WERI-Rb-1 (cell line): ENCODE measurements at regions not wholly inside any gene's neighbourhood (a gene's known extent, or its start where the extent isn't known, plus 50 kb on each side); places are given as distances from the start of the nearest gene placed in this dataset.
"Not testable (repeated sequence)": the region's sequence is repeated elsewhere in the genome, so short reads cannot be mapped to it uniquely, and the experiment has no call there.

Source experiments
- DNase-seq: peaks from one replicate; pipeline ENCODE4 v3.0.0-alpha.2; 2020
- H3K27ac ChIP-seq: fragments of 250-450 bp; sonication (Bioruptor Pico); 2 replicates; pipeline ENCODE4 v1.5.1; 2020; ENCODE audit warnings: mild to moderate bottlenecking, moderate library complexity
- H3K27me3 ChIP-seq: fragments of 250-450 bp; sonication (Bioruptor Pico); 2 replicates; pipeline ENCODE4 v1.5.1; 2021; ENCODE audit warnings: mild to moderate bottlenecking, low read depth, moderate library complexity; ENCODE audit not compliant: insufficient read depth, severe bottlenecking
- H3K36me3 ChIP-seq: fragments of 250-450 bp; sonication (Bioruptor Pico); 2 replicates; pipeline ENCODE4 v1.5.1; 2020; ENCODE audit warnings: mild to moderate bottlenecking, moderate library complexity
- H3K4me3 ChIP-seq: 2 replicates; pipeline ENCODE4 v1.5.1; 2011; ENCODE audit warnings: low read depth, mild to moderate bottlenecking, control low read depth, low read length
- H3K9me3 ChIP-seq: fragments of 250-450 bp; sonication (Bioruptor Pico); 2 replicates; pipeline ENCODE4 v1.5.1; 2021; ENCODE audit warnings: mild to moderate bottlenecking, moderate library complexity; ENCODE audit not compliant: severe bottlenecking
- CTCF ChIP-seq: IDR thresholded peaks from 2 replicates; pipeline ENCODE4 v1.5.1; 2011; ENCODE audit warnings: low read depth, mild to moderate bottlenecking, control low read depth, inconsistent platforms, low read length

GRCh38 chr22:49458708-49459099, 369.0 kb downstream of the BRD1 start:
- H3K27me3 ChIP-seq: no peaks in the 10 kb centered on the region
- no peak for DNase-seq
- no peak for TF ChIP-seq CTCF
- H3K4me3 ChIP-seq: no peak overlapping the region
- H3K27ac ChIP-seq: no peak overlapping the region
- H3K9me3 ChIP-seq: no peaks in the 10 kb centered on the region
- H3K36me3 ChIP-seq: no peaks in the 10 kb centered on the region

- Histone ChIP-seq H3K27ac (no peak overlapping the region), H3K36me3 (no peaks in the 10 kb centered on the region), H3K9me3 (no peaks in the 10 kb centered on the region), H3K4me3 (no peak overlapping the region), H3K27me3 (no peaks in the 10 kb centered on the region)
- DNase-seq: no peak
- no peak for TF ChIP-seq CTCF
Measured at GRCh38 chr22:49457946-49458707, 369.5 kb downstream of the BRD1 start.

DNA sequence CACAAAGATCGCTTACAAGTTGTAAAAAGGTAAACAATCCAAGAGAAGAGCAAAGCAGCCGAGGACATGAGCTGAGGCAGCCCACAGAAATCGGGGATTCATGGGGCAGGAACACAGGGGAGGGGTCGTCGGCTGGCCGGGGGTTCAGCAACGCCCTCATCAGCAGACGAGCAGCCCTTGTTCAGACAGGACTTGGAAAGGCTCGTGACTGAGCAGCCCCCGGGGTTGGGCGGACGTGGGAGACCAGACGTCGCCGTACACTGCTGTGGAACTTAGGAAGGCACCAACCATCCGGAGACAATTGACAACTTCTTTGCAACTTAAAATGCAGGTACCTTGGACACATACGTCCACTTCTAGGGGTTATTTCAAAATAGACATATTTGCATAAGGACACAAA, 370.5 kb downstream of the BRD1 start:
- Histone ChIP-seq H3K9me3 (no peaks in the 10 kb centered on the region), H3K27me3 (no peaks in the 10 kb centered on the region), H3K27ac (no peak overlapping the region), H3K36me3 (no peaks in the 10 kb centered on the region), H3K4me3 (no peak overlapping the region)
- DNase-seq: no peak
- no peak for TF ChIP-seq CTCF

DNA sequence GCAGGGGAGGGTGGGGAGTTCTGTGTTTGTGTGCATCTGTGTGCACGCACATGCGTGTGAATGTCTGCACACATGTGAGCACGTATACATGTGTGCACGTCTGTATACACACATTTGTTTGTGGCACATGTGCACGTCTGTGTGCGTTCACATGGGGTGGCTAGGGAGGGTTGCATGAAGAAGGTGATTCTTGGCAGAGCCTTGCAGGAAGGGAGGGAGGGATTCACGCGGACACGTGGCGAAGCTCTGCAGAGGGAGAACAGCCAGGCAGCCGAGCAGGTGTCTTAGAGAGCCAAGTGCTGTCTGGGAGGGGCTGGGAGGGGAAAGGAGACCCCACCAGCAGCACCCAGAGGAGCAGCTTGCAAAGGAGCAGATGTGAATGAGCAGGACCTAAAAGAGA, 372.1 kb downstream of the BRD1 start:
- H3K27ac ChIP-seq: no peak overlapping the region
- no peak for TF ChIP-seq CTCF
- no peak overlapping the region for H3K4me3 ChIP-seq
- no peaks in the 10 kb centered on the region for H3K27me3 ChIP-seq
- no peaks in the 10 kb centered on the region for H3K36me3 ChIP-seq
- H3K9me3 ChIP-seq: no peaks in the 10 kb centered on the region
- no peak for DNase-seq

DNA sequence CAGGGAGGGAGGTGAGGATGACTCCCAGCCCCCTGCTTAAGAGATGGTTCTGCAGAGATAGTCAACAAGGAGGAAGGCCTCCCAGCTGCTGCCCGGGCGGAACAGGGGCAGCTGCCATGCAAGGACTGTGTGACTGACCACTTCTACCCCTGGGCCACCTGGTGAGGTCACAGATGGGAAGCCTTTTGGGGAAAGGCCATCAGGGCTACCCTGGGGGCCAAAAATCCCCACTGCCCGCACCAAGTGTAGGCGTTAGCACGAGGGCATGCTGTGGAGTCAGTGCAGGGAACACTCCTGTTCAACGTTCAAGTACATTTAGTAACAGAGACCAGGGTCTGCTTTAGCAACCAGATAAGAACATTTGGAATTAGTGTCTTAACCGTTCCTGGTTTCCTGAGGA, 372.9 kb downstream of the BRD1 start:
- DNase-seq: no peak
- H3K27me3 ChIP-seq: no peaks in the 10 kb centered on the region
- H3K9me3 ChIP-seq: no peaks in the 10 kb centered on the region
- no peak for TF ChIP-seq CTCF
- H3K36me3 ChIP-seq: no peaks in the 10 kb centered on the region
- no peak overlapping the region for H3K4me3 ChIP-seq
- no peak overlapping the region for H3K27ac ChIP-seq

DNA sequence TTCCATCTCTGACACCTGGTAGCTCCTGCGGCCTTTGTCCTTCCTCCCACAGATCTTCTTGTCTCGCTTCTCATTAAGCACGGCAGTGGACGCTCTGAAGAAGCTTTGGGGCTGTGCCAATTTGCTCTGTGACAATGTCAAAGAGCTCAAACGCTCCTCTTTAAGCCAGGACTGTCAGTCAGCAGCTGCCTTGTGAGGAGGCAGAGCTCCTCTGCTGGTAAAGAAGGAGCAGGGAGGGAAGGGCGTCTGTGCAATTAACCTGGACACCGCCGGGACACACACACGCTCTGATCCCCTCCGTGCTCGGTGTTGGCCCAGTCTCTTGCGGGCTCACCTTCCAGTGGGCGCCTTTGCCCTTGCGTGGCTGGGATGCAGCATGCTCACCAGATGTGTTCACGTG, 373.9 kb downstream of the BRD1 start:
- H3K9me3 ChIP-seq: no peaks in the 10 kb centered on the region
- no peak for TF ChIP-seq CTCF
- no peak overlapping the region for H3K27ac ChIP-seq
- no peaks in the 10 kb centered on the region for H3K27me3 ChIP-seq
- no peaks in the 10 kb centered on the region for H3K36me3 ChIP-seq
- H3K4me3 ChIP-seq: no peak overlapping the region
- DNase-seq: no peak

GRCh38 chr22:49453019-49453418, 374.7 kb downstream of the BRD1 start:
- not testable (repeated sequence) for H3K36me3 ChIP-seq, H3K27ac ChIP-seq, DNase-seq, H3K27me3 ChIP-seq, H3K9me3 ChIP-seq, H3K4me3 ChIP-seq
